Astrocyte (in vitro differentiated cells and primary cell): ENCODE measurements at regions not wholly inside any gene's neighbourhood (a gene's known extent, or its start where the extent isn't known, plus 50 kb on each side); places are given as distances from the start of the nearest gene placed in this dataset.

Source experiments
- DNase-seq: peaks from one replicate; pipeline ENCODE4 v3.0.0-alpha.2; 2010; ENCODE audit warnings: low read depth
- FAIRE-seq: peaks from 2 replicates; lab custom pipeline; 2011; peaks lifted over from hg19 to GRCh38; lab: Jason Lieb, UNC
- H2AFZ ChIP-seq: 2 replicates; pipeline ENCODE4 v1.6.0; 2012; ENCODE audit warnings: low read depth, low read length, inconsistent platforms
- H3K27ac ChIP-seq: 2 replicates; pipeline ENCODE4 v1.5.1; 2011; ENCODE audit warnings: low read depth, low read length, inconsistent platforms
- H3K27me3 ChIP-seq: 2 replicates; pipeline ENCODE4 v1.6.0; 2011; ENCODE audit warnings: low read length, inconsistent platforms; ENCODE audit not compliant: insufficient read depth
- H3K36me3 ChIP-seq: 2 replicates; pipeline ENCODE4 v1.5.1; 2011; ENCODE audit warnings: low read length, inconsistent platforms; ENCODE audit not compliant: insufficient read depth
- H3K4me1 ChIP-seq: 2 replicates; pipeline ENCODE4 v1.5.1; 2011; ENCODE audit warnings: low read length, inconsistent platforms; ENCODE audit not compliant: insufficient read depth
- H3K4me2 ChIP-seq: 2 replicates; pipeline ENCODE4 v1.6.0; 2012; ENCODE audit warnings: low read length, inconsistent platforms
- H3K4me3 ChIP-seq: 2 replicates; pipeline ENCODE4 v1.5.1; 2011; ENCODE audit warnings: low read depth, mild to moderate bottlenecking, low read length, inconsistent platforms; ENCODE audit not compliant: insufficient read depth
- H3K79me2 ChIP-seq: 2 replicates; pipeline ENCODE4 v1.6.0; 2012; ENCODE audit warnings: mild to moderate bottlenecking, low read length, inconsistent platforms; ENCODE audit not compliant: insufficient read depth
- H3K9ac ChIP-seq: 2 replicates; pipeline ENCODE4 v1.6.0; 2012; ENCODE audit warnings: mild to moderate bottlenecking, low read length, inconsistent platforms
- H3K9me3 ChIP-seq: 2 replicates; pipeline ENCODE4 v1.5.1; 2012; ENCODE audit warnings: low read depth, mild to moderate bottlenecking, low read length, inconsistent platforms; ENCODE audit not compliant: insufficient read depth
- H4K20me1 ChIP-seq: 2 replicates; pipeline ENCODE4 v1.6.0; 2012; ENCODE audit warnings: low read length, inconsistent platforms; ENCODE audit not compliant: insufficient read depth
- H3K27ac Mint-ChIP-seq: one replicate; pipeline ENCODE4 v1.8.0; 2021; ENCODE audit warnings: mild to moderate bottlenecking, mixed read lengths; ENCODE audit not compliant: unreplicated experiment
- H3K27me3 Mint-ChIP-seq: one replicate; pipeline ENCODE4 v1.8.0; 2021; ENCODE audit warnings: low read depth, mixed read lengths; ENCODE audit not compliant: unreplicated experiment
- H3K36me3 Mint-ChIP-seq: one replicate; pipeline ENCODE4 v1.8.0; 2021; ENCODE audit warnings: low read depth, mixed read lengths; ENCODE audit not compliant: unreplicated experiment
- H3K4me1 Mint-ChIP-seq: one replicate; pipeline ENCODE4 v1.8.0; 2021; ENCODE audit warnings: low read depth, mixed read lengths; ENCODE audit not compliant: unreplicated experiment
- H3K4me3 Mint-ChIP-seq: one replicate; pipeline ENCODE4 v1.8.0; 2021; ENCODE audit warnings: mild to moderate bottlenecking, moderate library complexity, mixed read lengths; ENCODE audit not compliant: unreplicated experiment
- H3K9me3 Mint-ChIP-seq: one replicate; pipeline ENCODE4 v1.8.0; 2021; ENCODE audit warnings: mild to moderate bottlenecking, mixed read lengths; ENCODE audit not compliant: unreplicated experiment
- EZH2 ChIP-seq: IDR thresholded peaks from 2 replicates; pipeline ENCODE4 v1.6.1; 2012; ENCODE audit warnings: mild to moderate bottlenecking, low read length, inconsistent platforms; ENCODE audit not compliant: insufficient read depth
- TF ChIP-seq, protein P1 (sequence below): IDR thresholded peaks from 2 replicates; pipeline ENCODE4 v1.5.1; 2011; ENCODE audit warnings: low read depth, mild to moderate bottlenecking, inconsistent platforms, low read length, moderate library complexity; ENCODE audit not compliant: insufficient read depth

DNA sequence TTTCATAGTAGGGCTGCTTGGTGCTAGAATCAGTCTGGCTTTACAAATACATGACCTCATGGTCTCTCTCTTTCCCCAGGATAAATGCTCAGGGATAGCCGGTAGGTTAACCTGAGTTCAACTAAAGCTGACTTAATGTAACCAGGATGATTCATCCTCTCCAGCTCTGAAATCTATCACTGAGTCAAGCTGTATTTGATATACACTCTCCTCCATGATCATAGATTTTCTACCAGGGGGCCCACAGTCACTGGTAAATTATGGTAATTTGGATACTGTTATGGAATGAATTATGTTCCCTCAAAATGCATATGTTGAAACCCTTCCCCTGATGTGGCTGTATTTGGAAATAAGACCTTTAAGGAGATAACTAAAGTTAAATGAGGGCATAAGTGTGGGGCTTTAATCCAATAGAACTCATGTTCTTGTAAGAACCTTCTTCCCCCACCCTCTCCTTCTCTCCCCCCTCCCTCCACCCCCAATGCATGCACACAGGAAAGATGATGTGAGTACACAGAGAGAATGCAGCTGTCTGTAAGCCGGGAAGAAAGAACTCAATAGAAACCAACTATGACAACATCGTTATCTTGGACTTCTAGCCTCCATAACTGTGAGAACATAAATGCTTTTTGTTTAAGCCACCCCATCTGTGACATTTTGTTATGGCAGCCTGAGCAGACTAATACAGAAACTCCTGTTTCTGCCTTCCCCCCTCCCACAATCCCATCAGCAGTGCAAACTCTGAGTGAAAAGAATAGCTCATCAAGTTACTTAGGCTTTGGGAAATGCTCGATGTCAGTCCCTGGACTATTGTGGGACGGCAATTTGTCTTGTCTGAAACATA is 134.9 kb upstream of the KYNU start:
- H3K36me3 ChIP-seq: no peaks in the 10 kb centered on the region
- peak overlapping the region; percentile 44 for H3K4me2 ChIP-seq
- H4K20me1 ChIP-seq: no peaks in the 10 kb centered on the region
- DNase-seq (peak; percentile 88), FAIRE-seq (no peak)
- H3K4me3 ChIP-seq: no peak overlapping the region
- Mint-ChIP-seq H3K27ac (no peak overlapping the region), H3K4me3 (no peak overlapping the region), H3K36me3 (no peaks in the 10 kb centered on the region), H3K9me3 (no peaks in the 10 kb centered on the region), H3K27me3 (no peaks in the 10 kb centered on the region), H3K4me1 (peaks cover 10% of the 10 kb centered on the region)
- TF ChIP-seq EZH2: no peak
- TF ChIP-seq, protein P1, sequence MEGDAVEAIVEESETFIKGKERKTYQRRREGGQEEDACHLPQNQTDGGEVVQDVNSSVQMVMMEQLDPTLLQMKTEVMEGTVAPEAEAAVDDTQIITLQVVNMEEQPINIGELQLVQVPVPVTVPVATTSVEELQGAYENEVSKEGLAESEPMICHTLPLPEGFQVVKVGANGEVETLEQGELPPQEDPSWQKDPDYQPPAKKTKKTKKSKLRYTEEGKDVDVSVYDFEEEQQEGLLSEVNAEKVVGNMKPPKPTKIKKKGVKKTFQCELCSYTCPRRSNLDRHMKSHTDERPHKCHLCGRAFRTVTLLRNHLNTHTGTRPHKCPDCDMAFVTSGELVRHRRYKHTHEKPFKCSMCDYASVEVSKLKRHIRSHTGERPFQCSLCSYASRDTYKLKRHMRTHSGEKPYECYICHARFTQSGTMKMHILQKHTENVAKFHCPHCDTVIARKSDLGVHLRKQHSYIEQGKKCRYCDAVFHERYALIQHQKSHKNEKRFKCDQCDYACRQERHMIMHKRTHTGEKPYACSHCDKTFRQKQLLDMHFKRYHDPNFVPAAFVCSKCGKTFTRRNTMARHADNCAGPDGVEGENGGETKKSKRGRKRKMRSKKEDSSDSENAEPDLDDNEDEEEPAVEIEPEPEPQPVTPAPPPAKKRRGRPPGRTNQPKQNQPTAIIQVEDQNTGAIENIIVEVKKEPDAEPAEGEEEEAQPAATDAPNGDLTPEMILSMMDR: no peak
- H3K27me3 ChIP-seq: no peaks in the 10 kb centered on the region
- H3K79me2 ChIP-seq: no peaks in the 10 kb centered on the region
- no peak overlapping the region for H2AFZ ChIP-seq
- peak overlapping the region; percentile 74 for H3K27ac ChIP-seq
- H3K9ac ChIP-seq: peak overlapping the region; percentile 65
- H3K9me3 ChIP-seq: no peaks in the 10 kb centered on the region
- peaks cover 10% of the 10 kb centered on the region for H3K4me1 ChIP-seq

DNA sequence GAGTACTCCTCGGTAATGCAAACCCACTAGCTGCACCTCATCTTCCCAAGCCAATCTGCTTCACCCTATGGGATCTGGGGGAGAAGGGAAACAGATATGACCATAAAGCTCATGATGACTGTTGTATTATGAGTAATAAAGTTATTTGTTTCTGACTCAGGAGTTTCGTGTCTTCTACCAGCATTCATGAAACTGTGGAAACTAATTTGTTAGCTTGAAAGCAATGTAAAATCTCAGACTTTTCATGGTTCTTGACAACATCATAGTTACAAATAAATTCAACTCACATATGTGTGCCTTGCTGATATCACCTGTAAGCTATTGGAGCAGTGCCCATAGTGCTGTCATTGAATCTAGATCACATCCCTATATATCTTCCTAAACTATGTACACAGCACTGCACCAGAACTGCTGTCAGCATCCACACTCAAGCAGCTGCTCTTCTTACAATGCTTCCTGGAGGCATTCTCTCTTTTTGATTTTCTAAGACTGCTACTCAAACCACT is 135.6 kb upstream of the KYNU start:
- Histone ChIP-seq H3K36me3 (no peaks in the 10 kb centered on the region), H2AFZ (no peak overlapping the region), H3K27me3 (no peaks in the 10 kb centered on the region), H3K9ac (peak overlapping the region; percentile 65), H3K27ac (peak overlapping the region; percentile 74), H4K20me1 (no peaks in the 10 kb centered on the region), H3K9me3 (no peaks in the 10 kb centered on the region), H3K4me2 (peak overlapping the region; percentile 44), H3K4me1 (peaks cover 10% of the 10 kb centered on the region), H3K4me3 (no peak overlapping the region), H3K79me2 (no peaks in the 10 kb centered on the region)
- Mint-ChIP-seq H3K27ac (peak overlapping the region; percentile 43), H3K4me1 (peaks cover 10% of the 10 kb centered on the region), H3K27me3 (no peaks in the 10 kb centered on the region), H3K9me3 (no peaks in the 10 kb centered on the region), H3K36me3 (no peaks in the 10 kb centered on the region), H3K4me3 (no peak overlapping the region)
- TF ChIP-seq, protein P1: no peak
- no peak for TF ChIP-seq EZH2
- FAIRE-seq: no peak
- DNase-seq: no peak

DNA sequence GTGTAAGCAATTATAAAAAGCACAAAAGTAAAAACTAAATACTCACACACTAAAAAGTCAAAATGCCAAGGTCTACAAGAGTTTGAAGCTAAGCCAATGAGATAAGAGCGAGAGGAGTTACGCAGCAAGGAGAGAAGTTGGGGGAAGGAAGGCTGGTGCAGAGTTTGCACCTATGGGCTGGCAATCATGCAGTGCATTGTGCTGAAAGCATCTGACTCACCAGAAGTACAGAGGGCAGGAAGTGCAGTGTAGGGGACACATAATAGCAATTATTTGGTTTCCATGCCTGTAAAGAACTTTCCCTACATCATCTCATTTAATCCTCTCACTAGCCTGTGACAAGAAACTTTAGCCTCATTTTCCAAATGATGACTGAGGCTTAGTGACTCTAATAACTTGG is 142.7 kb upstream of the KYNU start:
- no peak overlapping the region for H3K27ac ChIP-seq
- H3K79me2 ChIP-seq: no peaks in the 10 kb centered on the region
- no peak overlapping the region for H3K27ac Mint-ChIP-seq
- no peak for DNase-seq
- no peak overlapping the region for H2AFZ ChIP-seq
- no peak for FAIRE-seq
- H3K9me3 ChIP-seq: no peaks in the 10 kb centered on the region
- H3K36me3 ChIP-seq: no peaks in the 10 kb centered on the region
- no peaks in the 10 kb centered on the region for H3K27me3 ChIP-seq
- no peak for TF ChIP-seq EZH2
- TF ChIP-seq, protein P1: no peak
- H3K4me1 ChIP-seq: no peaks in the 10 kb centered on the region
- no peaks in the 10 kb centered on the region for H3K36me3 Mint-ChIP-seq
- no peaks in the 10 kb centered on the region for H3K9me3 Mint-ChIP-seq
- H3K9ac ChIP-seq: no peak overlapping the region
- H3K4me3 Mint-ChIP-seq: no peak overlapping the region
- no peak overlapping the region for H3K4me3 ChIP-seq
- H3K4me1 Mint-ChIP-seq: no peaks in the 10 kb centered on the region
- H4K20me1 ChIP-seq: no peaks in the 10 kb centered on the region
- no peak overlapping the region for H3K4me2 ChIP-seq
- H3K27me3 Mint-ChIP-seq: no peaks in the 10 kb centered on the region
